Esophagus muscularis mucosa (tissue), 4 donors: ENCODE measurements at regions not wholly inside any gene's neighbourhood (a gene's known extent, or its start where the extent isn't known, plus 50 kb on each side); places are given as distances from the start of the nearest gene placed in this dataset.

Experiments used
- DNase-seq: peaks from one replicate; pipeline ENCODE4 v3.0.0-alpha.2; 2017; ENCODE audit errors: extremely low spot score
- H3K27ac ChIP-seq, 4 donors: fragments of 200-600 bp; sonication (generic); replicated peaks in 1 of 4; 1 replicate in 3 of 4; 2 replicates in 1 of 4; pipeline ENCODE4 v1.5.1; 2016 to 2019; ENCODE audit warnings: mild to moderate bottlenecking in 1 of 4
- H3K27me3 ChIP-seq, 4 donors: fragments of 200-600 bp; sonication (generic); one replicate each; pipeline versions ENCODE4 v1.5.1 to v1.6.0; 2016 to 2019
- H3K36me3 ChIP-seq, 4 donors: fragments of 200-600 bp; sonication (generic); one replicate each; pipeline ENCODE4 v1.5.1; 2016 to 2019
- H3K4me1 ChIP-seq, 4 donors: fragments of 200-600 bp; sonication (generic); one replicate each; pipeline ENCODE4 v1.5.1; 2016 to 2019
- H3K4me3 ChIP-seq, 4 donors: fragments of 200-600 bp; sonication (generic); 1 replicate in 2 of 4; 2 replicates in 2 of 4; pipeline ENCODE4 v1.5.1; 2016 to 2019; ENCODE audit warnings: mild to moderate bottlenecking in 4 of 4, moderate library complexity in 1 of 4
- H3K9me3 ChIP-seq, 4 donors: fragments of 200-600 bp; sonication (generic); 1 replicate in 3 of 4; 2 replicates in 1 of 4; pipeline ENCODE4 v1.5.1; 2016 to 2019
- CTCF ChIP-seq, 3 experiments: fragments of 200-600 bp in 2 of 3; fragments of 450-650 bp in 1 of 3; sonication (generic) in 2 of 3; IDR thresholded peaks; one replicate each; pipeline ENCODE4 v1.5.1; 2017 to 2019; ENCODE audit warnings: antibody characterized with exemption in 3 of 3, mild to moderate bottlenecking in 2 of 3, moderate library complexity in 1 of 3
- EP300 ChIP-seq: sonication (generic); formaldehyde crosslinking; IDR thresholded peaks from one replicate; pipeline ENCODE4 v1.6.1; 2017; ENCODE audit warnings: antibody characterized with exemption
- POLR2A ChIP-seq: fragments of 450-650 bp; IDR thresholded peaks from one replicate; pipeline ENCODE4 v1.6.1; 2017; ENCODE audit warnings: antibody characterized with exemption, moderate library complexity, mild to moderate bottlenecking, low read depth
- POLR2AphosphoS5 ChIP-seq, 2 donors: sonication (generic); formaldehyde crosslinking; IDR thresholded peaks; one replicate each; pipeline ENCODE4 v1.6.1; 2017; ENCODE audit warnings: antibody characterized with exemption in 2 of 2
- WGBS: methylation state at CpG from one replicate; pipeline ENCODE4 v1.1.5; 2018; 5-methylcytosine and 5-hydroxymethylcytosine counted together
- intact Hi-C: fragments of 100-400 bp; cut with DNase I; formaldehyde crosslinking; loops from one replicate; pipeline ENCODE4 v1.15.1; 2023

GRCh38 chr9:26606756-26607155, 285.8 kb downstream of the CAAP1 start:
- Histone ChIP-seq H3K4me3 (no peak overlapping the region), H3K36me3 (no peaks in the 10 kb centered on the region), H3K27ac (no peak overlapping the region), H3K4me1 (no peaks in the 10 kb centered on the region), H3K9me3 (no peaks in the 10 kb centered on the region), H3K27me3 (no peaks in the 10 kb centered on the region)
- DNase-seq = no peak
- 95% methylated on average over 1 of the region's 1 CpG for WGBS
- no peak for TF ChIP-seq EP300
- TF ChIP-seq POLR2AphosphoS5 (IDR thresholded peaks at IDR 0.05) = no peak
- TF ChIP-seq CTCF (IDR thresholded peaks at IDR 0.05) = no peak
- no peak for TF ChIP-seq POLR2A
- intact Hi-C loops = no loop called here

- Histone ChIP-seq H3K27ac (no peak overlapping the region), H3K9me3 (no peaks in the 10 kb centered on the region), H3K4me3 (no peak overlapping the region), H3K4me1 (no peaks in the 10 kb centered on the region), H3K27me3 (no peaks in the 10 kb centered on the region), H3K36me3 (no peaks in the 10 kb centered on the region)
- TF ChIP-seq CTCF (IDR thresholded peaks at IDR 0.05) = no peak
- TF ChIP-seq EP300 = no peak
- no peak for DNase-seq
- 83% methylated on average over 1 of the region's 1 CpG for WGBS
- intact Hi-C loops = no loop called here
Observed at GRCh38 chr9:26605367-26605766, 287.2 kb downstream of the CAAP1 start.

GRCh38 chr9:26604076-26604662, 288.4 kb downstream of the CAAP1 start:
- Histone ChIP-seq H3K27me3 (no peaks in the 10 kb centered on the region), H3K27ac (no peak overlapping the region), H3K4me3 (no peak overlapping the region), H3K9me3 (no peaks in the 10 kb centered on the region), H3K36me3 (no peaks in the 10 kb centered on the region), H3K4me1 (no peaks in the 10 kb centered on the region)
- TF ChIP-seq POLR2A (no peak), CTCF (IDR thresholded peaks at IDR 0.05) (no peak), EP300 (no peak), POLR2AphosphoS5 (IDR thresholded peaks at IDR 0.05) (no peak)
- 75% methylated on average over 4 of the region's 4 CpGs for whole genome bisulfite sequencing
- intact Hi-C loops = no loop called here
- DNase-seq = no peak

- no peak for TF ChIP-seq POLR2A
- TF ChIP-seq CTCF (IDR thresholded peaks at IDR 0.05) = no peak
- no peak for TF ChIP-seq POLR2AphosphoS5 (IDR thresholded peaks at IDR 0.05)
- TF ChIP-seq EP300 = no peak
- no peak overlapping the region for H3K4me3 ChIP-seq
- H3K36me3 ChIP-seq = no peaks in the 10 kb centered on the region
- no peak for DNase-seq
- intact Hi-C loops = no loop called here
- H3K9me3 ChIP-seq = no peaks in the 10 kb centered on the region
- H3K27ac ChIP-seq = no peak overlapping the region
- H3K4me1 ChIP-seq = no peaks in the 10 kb centered on the region
- no peaks in the 10 kb centered on the region for H3K27me3 ChIP-seq
Observed at GRCh38 chr9:26603617-26604016, 289.0 kb downstream of the CAAP1 start.

GRCh38 chr9:26597542-26598149, 295.0 kb downstream of the CAAP1 start:
- H3K27ac ChIP-seq = no peak overlapping the region
- H3K36me3 ChIP-seq = no peaks in the 10 kb centered on the region
- no peak overlapping the region for H3K4me3 ChIP-seq
- no peaks in the 10 kb centered on the region for H3K4me1 ChIP-seq
- no peak for TF ChIP-seq EP300
- no peak for TF ChIP-seq CTCF (IDR thresholded peaks at IDR 0.05)
- no peak for TF ChIP-seq POLR2A
- TF ChIP-seq POLR2AphosphoS5 (IDR thresholded peaks at IDR 0.05) = no peak
- DNase-seq = no peak
- no peaks in the 10 kb centered on the region for H3K27me3 ChIP-seq
- intact Hi-C loops = no loop called here
- 87% methylated on average over 5 of the region's 5 CpGs for WGBS
- H3K9me3 ChIP-seq = peaks cover 0 to 4% (median 0%) of the 10 kb centered on the region in 4 donors
